NCI-H345 treated with DMSO at 0.1 percent for 48 hours (cell line): ENCODE measurements at regions not wholly inside any gene's neighbourhood (a gene's known extent, or its start where the extent isn't known, plus 50 kb on each side); places are given as distances from the start of the nearest gene placed in this dataset.
"Not testable (repeated sequence)": the region's sequence is repeated elsewhere in the genome, so short reads cannot be mapped to it uniquely, and the experiment has no call there.

Experiments used
- DNase-seq: peaks from one replicate; lab custom pipeline; 2025; ENCODE audit not compliant: unreplicated experiment; lab: John Stamatoyannopoulos, UW

DNA sequence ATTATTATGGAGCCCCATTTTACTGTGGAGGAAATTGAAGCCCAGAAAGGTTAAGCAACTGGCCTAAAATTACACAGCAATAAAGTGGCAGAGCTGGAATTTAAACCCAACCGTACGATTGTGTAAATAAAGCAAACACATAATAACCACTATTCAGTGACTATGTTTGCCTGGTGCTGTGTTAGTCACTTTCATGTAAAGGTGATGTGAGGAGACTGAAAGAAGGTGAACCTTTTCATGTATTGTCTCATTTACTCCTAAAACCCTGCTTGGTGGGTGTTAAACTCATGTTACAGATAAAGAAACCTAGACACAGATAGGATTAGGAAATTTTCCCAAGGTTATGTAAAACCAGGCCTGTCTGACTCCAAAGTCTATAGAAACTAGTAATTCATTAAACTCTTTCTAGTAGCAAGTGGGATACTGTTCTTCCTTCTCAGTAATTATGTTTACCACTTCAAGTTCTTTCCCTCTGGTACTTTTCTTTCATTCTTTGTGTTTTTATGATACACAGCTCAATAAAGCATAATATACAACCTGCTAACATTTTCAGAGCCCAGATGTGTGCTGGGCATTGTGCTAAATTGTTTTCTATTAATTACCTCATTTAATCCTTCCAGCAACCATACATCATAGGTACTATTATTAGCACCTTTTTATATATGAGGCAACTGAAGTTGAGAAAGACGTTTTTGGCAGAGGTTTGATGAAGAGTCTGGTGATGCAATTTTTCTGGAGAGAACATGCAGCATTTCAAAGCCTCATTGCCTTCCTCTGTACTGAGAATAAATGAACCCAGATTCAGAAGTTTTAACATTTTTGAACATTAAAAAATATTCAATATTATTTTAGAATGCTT, 202.7 kb downstream of the SPRY1 start:
- DNase-seq, result no peak

DNA sequence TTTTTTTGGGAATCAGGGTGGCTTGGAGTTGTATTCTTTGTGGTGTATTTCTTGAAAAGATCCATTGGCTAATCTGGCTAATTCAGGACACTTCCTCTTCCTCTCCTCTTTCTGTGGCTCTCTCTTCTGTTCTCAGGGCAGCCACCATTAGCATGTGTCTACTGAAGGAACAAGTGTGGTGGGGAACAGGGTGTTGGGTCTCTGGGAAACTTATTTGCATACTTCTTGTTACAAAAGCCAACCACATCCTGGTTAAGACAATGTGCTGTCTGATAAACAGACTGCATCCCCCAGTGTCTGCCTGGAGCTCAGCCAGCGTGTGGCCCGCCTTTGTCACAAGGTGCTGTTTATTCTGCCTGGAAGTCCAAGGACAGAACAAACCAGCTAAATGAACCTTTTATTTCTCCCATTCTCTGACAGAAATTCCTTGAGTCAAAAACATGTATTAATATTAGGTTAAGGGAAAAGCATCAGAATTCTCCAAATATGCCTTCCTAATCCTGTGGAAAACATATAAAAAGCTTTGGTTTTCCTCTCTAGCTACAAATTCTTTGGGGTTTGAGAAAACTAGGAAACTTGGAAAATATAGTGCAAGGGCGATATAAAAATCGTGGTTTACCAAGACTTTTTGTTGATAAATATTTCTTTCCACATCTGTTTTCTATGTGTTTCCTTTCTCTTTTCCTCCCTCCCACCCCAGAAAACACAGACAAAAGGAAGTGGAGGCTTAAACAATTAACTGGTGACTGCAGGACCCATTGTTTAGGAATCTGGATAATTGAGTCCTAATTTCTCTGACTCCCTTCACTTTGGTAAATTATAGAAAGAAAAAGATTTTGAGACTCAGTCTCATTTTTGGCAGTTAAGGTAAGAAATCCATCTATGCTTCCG, 203.6 kb downstream of the SPRY1 start:
- no peak for DNase-seq

DNA sequence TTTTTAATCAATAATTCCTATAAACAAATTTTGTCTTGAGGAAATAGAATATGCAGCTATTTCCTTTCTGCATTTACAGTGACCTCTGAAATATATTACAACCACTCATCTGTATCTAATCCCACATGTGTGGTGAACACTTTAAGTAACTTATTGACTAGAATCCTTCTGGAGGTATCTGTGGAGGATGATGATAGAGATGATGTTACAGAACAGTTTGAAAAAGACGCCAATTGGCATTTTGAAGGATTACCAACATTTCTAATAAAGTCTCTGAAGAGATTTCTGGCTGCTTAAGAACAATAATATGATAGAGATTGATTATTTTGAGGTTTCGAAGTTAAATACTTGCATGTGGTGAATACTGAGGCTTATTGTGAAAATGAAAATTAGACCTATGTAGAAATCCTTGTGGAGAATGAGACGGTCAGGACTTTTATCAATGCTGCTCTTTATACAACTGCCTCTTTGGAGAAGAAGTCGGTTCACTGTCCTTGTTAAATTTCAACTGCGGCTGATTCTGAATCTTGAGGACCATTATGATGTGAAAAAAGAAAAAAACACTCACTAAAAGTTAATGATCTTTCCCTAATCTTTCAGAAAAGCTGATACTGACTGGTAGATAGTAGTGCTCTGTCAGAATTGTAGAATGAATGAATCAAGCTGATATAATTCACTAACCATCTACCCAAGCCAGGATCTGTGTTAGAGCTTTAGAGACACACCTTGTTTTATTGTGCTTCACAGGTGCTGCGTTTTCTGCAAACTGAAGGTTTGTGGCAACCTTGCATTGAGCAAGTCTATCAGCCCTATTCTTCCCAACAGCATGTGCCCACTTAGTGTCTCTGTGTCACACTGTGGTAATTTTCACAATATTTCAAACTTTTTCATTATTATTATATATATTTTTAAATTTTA, 204.7 kb downstream of the SPRY1 start:
- DNase-seq, result no peak

DNA sequence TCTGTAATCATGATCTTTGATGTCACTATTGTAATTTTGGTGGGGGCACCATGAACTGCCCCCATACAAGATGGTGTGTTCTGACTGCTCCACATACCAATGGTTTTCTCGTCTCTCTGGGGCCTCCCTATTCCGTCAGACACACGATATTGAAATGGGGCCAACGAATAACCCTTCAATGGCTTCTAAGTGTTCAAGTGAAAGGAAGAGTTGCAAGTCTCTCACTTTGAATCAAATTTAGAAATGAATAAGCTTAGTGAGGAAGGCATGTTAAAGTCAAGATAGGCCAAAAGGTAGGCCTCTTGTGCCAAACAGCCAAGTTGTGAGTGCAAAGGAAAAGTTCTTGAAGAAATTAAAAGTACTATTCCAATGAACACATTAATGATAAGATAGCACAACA, 205.4 kb downstream of the SPRY1 start:
- no peak for DNase-seq

DNA sequence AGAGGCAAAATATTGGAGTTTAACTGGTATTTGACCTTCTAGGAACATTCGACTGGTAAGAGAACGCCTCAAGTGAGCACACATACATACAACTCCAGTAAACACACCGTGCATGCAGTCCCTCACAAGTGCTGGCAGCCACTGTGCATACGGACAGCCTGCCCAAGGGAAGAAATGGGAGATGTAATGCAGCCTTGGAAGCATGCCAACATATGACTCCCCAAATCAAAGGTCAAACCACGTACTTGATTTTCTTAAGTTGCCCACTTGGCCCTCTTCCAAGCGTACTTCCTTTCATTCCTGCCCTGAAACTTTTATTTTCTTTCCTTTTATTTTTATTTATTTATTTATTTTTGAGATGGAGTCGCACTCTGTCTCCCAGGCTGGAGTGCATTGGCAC, 206.6 kb downstream of the SPRY1 start:
- DNase-seq, result no peak

DNA sequence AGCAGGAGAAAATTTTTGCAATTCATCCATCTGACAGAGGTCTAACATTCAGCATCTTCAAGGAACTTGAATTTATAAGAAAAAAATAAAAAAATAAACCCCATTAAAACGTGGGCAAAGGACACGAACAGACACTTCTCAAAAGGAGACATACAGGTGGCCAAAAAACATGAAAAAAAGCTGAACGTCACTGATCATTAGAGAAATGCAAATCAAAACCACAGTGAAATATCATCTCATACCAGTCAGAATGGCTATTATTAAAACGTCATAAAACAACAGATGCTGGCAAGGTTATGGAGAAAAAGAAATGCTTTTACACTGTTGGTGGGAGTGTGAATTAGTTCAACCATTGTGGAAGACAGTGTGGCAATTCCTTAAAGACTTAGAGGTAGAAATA, 209.2 kb downstream of the SPRY1 start:
- DNase-seq, result not testable (repeated sequence)

DNA sequence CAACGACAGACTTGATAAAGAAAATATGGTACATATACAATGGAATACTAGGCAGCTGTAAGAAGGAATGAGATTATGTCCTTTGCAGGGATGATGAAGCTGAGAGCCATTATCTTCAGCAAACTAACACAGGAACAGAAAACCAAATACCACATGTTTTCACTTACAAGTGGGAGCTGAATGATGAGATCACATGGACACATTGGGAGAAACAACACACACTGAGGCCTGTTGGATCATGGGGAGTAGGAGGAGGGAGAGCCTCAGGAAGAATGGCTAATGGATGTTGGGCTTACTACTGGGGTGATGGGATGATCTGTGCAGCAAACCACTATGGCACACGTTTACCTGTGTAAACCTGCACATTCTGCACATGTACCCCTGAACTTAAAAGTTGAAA, 209.7 kb downstream of the SPRY1 start:
- DNase-seq, result no peak

DNA sequence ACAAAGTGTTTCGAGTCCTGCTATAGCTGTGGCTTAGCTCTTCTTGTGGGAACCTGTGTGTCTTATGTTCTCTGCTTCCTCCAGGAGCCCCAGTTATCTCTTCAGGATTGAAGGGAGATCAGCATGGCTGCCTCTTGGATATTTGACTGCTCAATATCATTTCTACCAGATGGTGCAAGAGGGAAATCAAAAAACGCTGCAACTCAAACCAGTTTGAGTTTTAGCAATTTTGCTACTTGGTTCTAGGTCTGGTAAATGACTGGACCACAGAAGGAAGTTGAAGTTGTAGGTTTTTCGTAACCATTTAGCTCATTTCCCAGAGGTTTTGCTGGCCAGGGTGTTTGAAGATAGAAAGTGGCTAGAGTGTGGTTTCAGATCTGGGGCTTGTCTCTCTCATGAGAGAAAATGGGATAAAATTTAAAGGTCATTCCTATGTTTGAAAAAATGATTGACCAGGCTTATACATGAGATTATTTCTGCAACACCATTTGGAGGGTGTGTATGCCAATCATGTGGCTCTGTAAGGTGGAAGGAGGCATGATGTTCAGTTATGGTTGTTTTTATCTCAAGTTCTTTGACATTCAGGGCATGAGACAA, 210.4 kb downstream of the SPRY1 start:
- DNase-seq, result no peak

DNA sequence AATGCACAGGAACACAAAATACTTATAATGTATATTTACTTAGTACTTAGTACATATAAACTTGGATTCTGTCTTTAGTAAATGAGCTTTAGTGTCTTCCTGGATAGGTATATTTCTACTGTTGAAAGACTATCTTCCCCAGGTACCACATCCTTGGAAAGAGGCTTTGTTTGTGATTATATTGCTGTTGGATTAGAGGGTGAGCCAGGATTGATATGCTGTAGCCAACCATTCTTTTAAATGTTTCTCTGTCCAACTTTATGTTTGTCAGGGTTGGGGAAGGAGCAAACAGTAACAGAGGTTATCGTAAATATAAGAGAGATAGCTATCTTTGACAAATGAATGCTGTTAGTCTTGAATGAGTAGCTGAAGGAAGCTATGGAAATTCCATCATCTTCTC, 213.2 kb downstream of the SPRY1 start:
- no peak for DNase-seq

DNA sequence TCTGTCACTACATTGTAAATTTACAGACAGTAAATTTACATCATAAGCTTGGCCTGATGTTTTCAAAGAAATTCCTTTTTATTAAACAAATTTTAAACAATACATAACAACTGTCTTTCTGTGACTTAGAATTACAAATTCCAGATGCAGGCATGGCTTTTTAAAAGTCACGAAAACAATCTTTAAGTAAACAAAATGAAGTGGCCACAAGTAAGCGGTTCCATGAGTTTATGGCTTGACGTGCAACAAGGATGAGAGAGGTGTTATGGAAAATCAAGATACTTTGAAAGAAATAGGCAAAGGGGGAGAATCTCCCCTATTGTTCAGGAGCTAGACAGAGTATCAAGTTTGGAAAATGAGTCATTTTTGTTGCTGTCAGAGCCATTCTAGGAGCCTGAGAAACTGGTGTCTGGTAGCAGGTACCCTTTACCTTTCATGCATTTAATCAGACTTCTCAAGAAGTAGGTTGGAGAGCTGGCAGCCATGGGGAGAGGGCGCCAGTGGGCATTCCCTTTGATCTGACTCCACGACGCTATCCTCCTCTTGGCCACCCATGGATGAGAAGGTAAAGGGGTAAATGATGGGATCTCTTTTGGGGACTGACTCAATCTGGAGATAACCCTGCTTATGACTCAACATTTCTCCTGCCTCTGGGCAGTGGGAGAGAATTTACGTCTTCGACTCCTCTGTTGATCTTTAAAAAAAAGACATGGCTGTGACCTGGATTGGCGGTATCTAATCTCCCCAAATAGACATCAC, 217.2 kb downstream of the SPRY1 start:
- no peak for DNase-seq

DNA sequence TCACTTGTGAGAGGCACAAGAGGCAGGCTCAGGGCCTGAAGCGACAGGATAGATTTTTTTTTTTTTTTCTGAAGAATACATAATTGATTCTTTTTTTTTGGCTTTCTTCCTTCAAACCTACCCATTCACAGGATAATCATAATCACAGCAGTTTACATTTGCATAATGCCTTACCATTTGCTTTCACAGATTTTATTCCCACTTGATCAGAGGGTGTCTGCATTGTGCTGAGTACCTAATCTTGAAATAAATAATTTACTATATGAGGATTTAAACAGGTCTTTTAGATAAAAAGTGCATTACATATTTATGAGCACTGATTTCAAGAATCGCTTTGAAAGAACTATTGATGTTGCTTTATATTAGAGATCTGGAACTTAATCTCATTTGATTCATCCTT, 219.3 kb downstream of the SPRY1 start:
- DNase-seq, result no peak

DNA sequence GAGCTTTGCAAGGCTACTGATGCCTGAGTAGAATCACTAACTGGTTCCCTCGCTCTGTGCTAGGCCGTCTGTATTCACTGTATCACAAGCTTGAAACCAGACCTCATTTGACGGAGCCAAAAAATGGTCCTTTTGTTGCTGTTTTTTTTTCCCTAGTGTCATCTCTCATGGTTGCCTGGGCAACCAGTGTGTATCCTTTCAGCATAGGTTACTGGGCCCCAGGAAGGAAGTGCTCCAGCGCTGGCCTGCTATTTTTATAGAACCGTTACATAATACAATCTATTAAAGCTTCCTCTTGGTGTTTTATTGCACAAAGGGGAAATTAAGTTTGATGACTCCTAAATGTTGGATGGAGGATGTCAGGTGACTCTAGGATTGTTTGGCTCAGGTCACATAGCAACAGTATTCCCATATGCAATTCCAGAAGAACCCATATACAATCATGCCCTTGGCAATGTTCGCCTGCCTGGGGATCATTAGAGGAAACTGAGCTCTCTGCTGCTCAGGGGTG, 220.4 kb downstream of the SPRY1 start:
- no peak for DNase-seq

DNA sequence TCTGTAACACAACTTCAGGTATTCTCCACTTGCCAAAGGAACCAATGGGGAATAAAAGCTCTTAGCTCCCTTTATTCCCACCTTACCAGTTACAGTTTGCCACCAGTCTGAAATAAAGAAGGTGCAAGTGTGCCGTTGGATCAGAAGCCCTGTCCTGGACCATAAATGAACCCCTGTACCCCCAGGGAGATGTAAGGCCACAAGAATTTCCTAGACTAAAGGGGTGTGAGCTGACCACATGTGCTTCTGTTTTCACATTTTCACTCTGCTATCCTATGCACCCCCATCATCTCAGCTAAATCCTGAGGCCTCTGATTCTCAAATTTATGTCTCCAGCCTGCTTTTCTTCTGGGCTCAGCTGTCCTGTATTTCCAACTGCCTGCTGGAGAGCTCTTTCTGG, 221.2 kb downstream of the SPRY1 start:
- DNase-seq, result no peak

DNA sequence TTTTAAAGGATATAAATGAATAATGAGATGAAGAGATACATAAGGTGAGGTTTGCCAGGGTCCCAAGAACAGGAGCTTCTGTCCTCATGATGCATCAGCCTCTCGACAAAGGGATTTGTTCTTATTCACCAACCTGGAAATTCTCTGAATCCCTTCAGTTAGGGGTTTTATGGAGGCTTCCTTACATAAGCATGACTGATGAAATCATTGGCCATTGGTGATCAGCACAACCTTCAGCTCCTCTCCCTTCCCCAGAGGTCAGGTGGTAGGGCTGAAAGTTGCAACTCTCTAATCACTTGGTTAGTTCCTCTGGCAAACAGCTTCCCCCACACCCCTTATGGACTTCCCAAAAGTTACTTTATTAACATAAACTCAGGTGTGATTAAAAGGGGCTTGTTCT, 222.0 kb downstream of the SPRY1 start:
- no peak for DNase-seq

DNA sequence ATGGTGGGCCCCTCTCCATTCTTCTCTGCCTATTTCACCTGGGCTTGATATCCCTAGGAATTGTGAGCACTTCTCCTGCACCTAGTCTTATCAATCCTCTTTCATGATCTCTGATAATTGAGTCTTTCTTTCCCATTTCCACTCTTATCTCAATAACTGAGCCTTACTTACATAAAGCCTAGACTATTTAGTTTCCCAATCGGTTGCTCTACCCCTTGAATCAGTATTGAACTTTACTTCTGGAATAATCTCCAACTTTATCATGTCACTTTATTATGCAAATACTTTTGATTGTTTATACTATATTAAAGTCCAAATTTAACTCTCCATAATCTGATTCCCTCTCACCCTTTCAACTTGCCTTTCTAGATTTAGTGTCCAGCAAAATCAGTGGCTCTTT, 222.7 kb downstream of the SPRY1 start:
- DNase-seq, result no peak

DNA sequence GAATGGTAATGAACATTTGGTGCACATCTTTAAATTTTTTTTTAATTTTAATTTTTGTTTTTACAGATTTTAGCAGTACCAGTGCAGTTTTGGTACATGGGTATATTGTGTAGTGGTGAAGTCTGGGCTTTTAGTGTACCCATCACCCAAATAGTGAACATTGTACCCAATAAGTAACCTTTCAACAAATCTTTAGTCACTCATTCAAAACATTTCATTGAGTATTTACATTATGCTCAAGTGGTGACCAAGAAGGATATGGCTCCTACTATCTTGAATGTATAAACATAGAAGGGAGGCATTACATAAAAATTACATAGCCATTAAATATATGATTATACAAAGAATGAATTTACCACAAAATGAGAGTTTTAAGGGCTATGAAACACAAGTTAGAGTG, 223.3 kb downstream of the SPRY1 start:
- DNase-seq, result no peak

DNA sequence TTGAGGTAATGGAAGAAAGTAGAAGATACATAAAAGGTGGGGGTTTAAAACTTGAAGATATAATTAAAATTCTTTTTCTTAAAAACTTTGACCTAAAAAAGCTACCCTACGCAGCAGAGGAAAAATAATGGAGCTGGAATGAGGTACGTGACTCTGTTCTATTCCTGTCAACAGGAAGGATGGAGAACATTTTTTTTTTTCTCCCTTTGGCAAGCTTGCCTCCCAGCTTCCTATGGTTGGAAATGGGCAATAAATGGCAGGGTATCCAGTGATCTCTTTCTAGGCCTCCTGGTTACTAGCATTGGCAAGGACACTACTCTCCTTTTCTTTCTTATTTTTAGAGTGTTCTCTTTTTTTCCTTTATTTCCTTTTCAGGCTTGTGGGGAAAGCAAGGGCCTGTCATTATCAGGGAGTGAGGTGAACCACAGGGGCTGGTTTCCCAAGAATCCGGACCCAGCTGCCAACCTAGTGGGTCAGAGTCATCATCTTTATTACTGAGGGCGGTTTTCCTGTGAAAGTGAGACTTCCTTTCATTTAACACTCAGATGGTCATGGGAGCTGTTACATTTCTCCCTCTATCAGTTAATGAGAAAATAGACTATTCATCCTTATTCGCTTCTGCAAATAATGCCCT, 224.6 kb downstream of the SPRY1 start:
- no peak for DNase-seq

DNA sequence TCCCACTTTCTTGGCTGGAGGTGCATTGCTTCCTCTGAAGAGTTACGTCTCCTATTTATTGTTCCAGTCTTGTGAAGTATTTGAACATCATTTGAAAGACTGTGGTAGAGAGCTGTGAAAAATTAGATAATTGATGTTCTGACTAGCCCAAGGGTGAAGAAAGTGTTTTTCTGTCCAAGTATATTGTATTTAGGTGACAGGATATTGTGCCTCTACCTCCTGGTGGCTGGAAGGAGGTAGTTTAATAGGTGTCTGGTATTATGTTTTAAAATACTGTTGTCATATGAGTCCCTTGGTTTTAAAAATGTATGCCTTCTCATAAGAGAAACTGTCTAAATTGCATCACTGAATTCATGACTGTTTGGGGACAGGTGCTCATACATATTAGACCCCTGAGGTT, 226.0 kb downstream of the SPRY1 start:
- DNase-seq, result no peak

DNA sequence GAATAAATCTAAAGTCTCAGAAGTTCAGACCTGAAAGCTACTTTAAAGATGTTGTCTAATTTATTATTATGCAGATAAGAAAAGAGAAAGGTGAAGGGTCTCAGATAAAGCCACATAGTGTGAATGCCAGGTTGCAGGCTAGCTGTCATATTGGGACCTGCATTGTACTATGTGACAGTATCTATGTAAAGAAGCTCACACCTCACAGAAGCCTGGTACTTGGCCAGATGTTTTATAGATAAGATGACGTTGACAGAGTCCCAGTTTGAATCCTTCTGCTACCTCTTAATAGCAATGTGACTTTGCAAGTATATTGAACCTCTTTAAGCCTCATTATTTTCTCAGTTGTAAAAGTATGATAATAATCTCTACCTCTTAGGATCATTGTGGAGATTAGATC, 227.0 kb downstream of the SPRY1 start:
- no peak for DNase-seq
